Stimulated activated naive B cell treated with anti-CD40 and anti-IgM and Interleukin-4, amounts not matched to agents 10 μg/mL and 1 μg/mL and 100 μg/mL, for 72 hours (primary cell): ENCODE measurements at regions not wholly inside any gene's neighbourhood (a gene's known extent, or its start where the extent isn't known, plus 50 kb on each side); places are given as distances from the start of the nearest gene placed in this dataset.
A peak's percentile ranks its signal among the peaks of the same experiment; 100 is the strongest.

Experiments
- ATAC-seq, 2 donors: fragments of 150-1000 bp; cut with Tn5 transposase; replicated peaks; 2 replicates each; pipeline ENCODE4 v1.10.0; 2021; ENCODE audit warnings: moderate library complexity in 1 of 2
- DNase-seq: peaks from one replicate; pipeline ENCODE4 v3.0.0; 2021
- H3K27ac Mint-ChIP-seq: one replicate; pipeline ENCODE4 v1.8.0; 2022; ENCODE audit warnings: mild to moderate bottlenecking, mixed read lengths
- H3K27me3 Mint-ChIP-seq, 2 donors: one replicate each; pipeline ENCODE4 v1.8.0; 2022; ENCODE audit warnings: mixed read lengths in 2 of 2
- H3K36me3 Mint-ChIP-seq, 2 donors: one replicate each; pipeline ENCODE4 v1.8.0; 2022; ENCODE audit warnings: mixed read lengths in 2 of 2, mild to moderate bottlenecking in 1 of 2
- H3K4me1 Mint-ChIP-seq, 2 donors: one replicate each; pipeline ENCODE4 v1.8.0; 2022; ENCODE audit warnings: mixed read lengths in 2 of 2, mild to moderate bottlenecking in 1 of 2
- H3K4me3 Mint-ChIP-seq, 2 donors: one replicate each; pipeline ENCODE4 v1.8.0; 2022; ENCODE audit warnings: mild to moderate bottlenecking in 2 of 2, mixed read lengths in 2 of 2, moderate library complexity in 1 of 2
- H3K9me3 Mint-ChIP-seq, 2 donors: one replicate each; pipeline ENCODE4 v1.8.0; 2022; ENCODE audit warnings: mixed read lengths in 2 of 2, mild to moderate bottlenecking in 1 of 2

DNA sequence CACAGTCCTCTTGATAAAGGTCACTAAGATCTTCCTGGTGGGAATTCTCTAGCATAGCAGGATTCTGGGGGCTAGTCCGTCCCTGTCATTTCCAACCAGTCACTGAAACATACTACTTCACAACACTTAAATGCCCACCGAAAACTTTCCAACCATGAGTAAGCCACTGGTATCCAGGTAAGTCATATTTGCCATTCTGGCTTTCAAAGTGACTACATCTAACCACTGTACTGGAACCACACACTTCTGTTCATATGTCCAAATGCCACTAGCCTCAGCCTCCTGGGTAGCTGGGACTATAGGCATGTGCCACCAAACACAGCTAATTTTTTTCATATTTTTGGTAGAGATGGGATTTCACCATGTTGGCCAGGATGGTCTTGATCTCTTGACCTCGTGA is 64.3 kb upstream of the VANGL1 start:
- H3K27me3 Mint-ChIP-seq = peaks cover 0 to 6% of the 10 kb centered on the region in 2 donors
- ATAC-seq (peak; percentile 23 to 67), DNase-seq (no peak)
- no peak overlapping the region for H3K4me3 Mint-ChIP-seq
- peaks cover 20 to 21% of the 10 kb centered on the region in 2 donors for H3K9me3 Mint-ChIP-seq
- no peaks in the 10 kb centered on the region for H3K36me3 Mint-ChIP-seq
- no peaks in the 10 kb centered on the region for H3K4me1 Mint-ChIP-seq
- H3K27ac Mint-ChIP-seq = no peak overlapping the region

GRCh38 chr1:115575661-115576060 is 66.1 kb upstream of the VANGL1 start:
- Mint-ChIP-seq H3K27ac (no peak overlapping the region), H3K36me3 (no peaks in the 10 kb centered on the region), H3K27me3 (peaks cover 0 to 6% of the 10 kb centered on the region in 2 donors), H3K9me3 (peaks cover 20 to 22% of the 10 kb centered on the region in 2 donors), H3K4me3 (no peak overlapping the region), H3K4me1 (no peaks in the 10 kb centered on the region)
- DNase-seq (no peak), ATAC-seq (no peak)

- H3K4me1 Mint-ChIP-seq = no peaks in the 10 kb centered on the region
- DNase-seq (no peak), ATAC-seq (no peak)
- peaks cover 15 to 18% of the 10 kb centered on the region in 2 donors for H3K9me3 Mint-ChIP-seq
- H3K36me3 Mint-ChIP-seq = peaks cover 0 to 2% of the 10 kb centered on the region in 2 donors
- peaks cover 0 to 6% of the 10 kb centered on the region in 2 donors for H3K27me3 Mint-ChIP-seq
- H3K4me3 Mint-ChIP-seq = no peak overlapping the region
- H3K27ac Mint-ChIP-seq = no peak overlapping the region
Measured at GRCh38 chr1:115572710-115573109, 69.1 kb upstream of the VANGL1 start.

DNA sequence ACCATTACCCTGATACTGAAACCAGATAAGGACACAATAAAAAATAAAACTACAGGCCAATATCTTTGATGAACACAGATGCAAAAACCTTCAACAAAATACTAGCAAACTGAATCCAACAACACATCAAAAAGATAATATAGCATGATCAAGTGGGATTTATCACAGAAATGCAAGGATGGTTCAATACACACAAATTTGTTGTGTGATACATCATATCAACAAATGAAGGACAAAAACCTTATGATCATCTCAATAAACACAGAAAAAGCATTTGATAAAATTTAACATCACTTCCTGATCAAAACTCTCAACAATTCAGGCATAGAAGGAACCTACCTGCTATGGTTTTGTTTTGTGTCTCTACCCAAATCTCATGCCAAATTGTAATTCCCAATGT is 74.3 kb upstream of the VANGL1 start:
- ATAC-seq = no peak
- DNase-seq = no peak
- Mint-ChIP-seq H3K4me1 (no peaks in the 10 kb centered on the region), H3K4me3 (no peak overlapping the region), H3K27ac (no peak overlapping the region), H3K9me3 (peaks cover 10 to 17% of the 10 kb centered on the region in 2 donors), H3K36me3 (peaks cover 0 to 2% of the 10 kb centered on the region in 2 donors), H3K27me3 (peaks cover 12 to 20% of the 10 kb centered on the region in 2 donors)

- Mint-ChIP-seq H3K4me3 (no peak overlapping the region), H3K4me1 (no peaks in the 10 kb centered on the region), H3K9me3 (peaks cover 10 to 17% of the 10 kb centered on the region in 2 donors), H3K36me3 (peaks cover 0 to 2% of the 10 kb centered on the region in 2 donors), H3K27ac (no peak overlapping the region), H3K27me3 (peaks cover 14 to 24% of the 10 kb centered on the region in 2 donors)
- DNase-seq (no peak), ATAC-seq (no peak)
Measured at GRCh38 chr1:115565791-115566190, 76.0 kb upstream of the VANGL1 start.

GRCh38 chr1:115565353-115565752 is 76.4 kb upstream of the VANGL1 start:
- ATAC-seq (no peak), DNase-seq (no peak)
- Mint-ChIP-seq H3K27ac (no peak overlapping the region), H3K9me3 (peaks cover 10 to 17% of the 10 kb centered on the region in 2 donors), H3K4me1 (no peaks in the 10 kb centered on the region), H3K27me3 (peaks cover 14 to 24% of the 10 kb centered on the region in 2 donors), H3K4me3 (no peak overlapping the region), H3K36me3 (peaks cover 0 to 2% of the 10 kb centered on the region in 2 donors)

GRCh38 chr1:115564201-115564600 is 77.6 kb upstream of the VANGL1 start:
- no peaks in the 10 kb centered on the region for H3K4me1 Mint-ChIP-seq
- peaks cover 0 to 2% of the 10 kb centered on the region in 2 donors for H3K36me3 Mint-ChIP-seq
- no peak for ATAC-seq
- H3K4me3 Mint-ChIP-seq = no peak overlapping the region
- peaks cover 10 to 17% of the 10 kb centered on the region in 2 donors for H3K9me3 Mint-ChIP-seq
- H3K27me3 Mint-ChIP-seq = peaks cover 14 to 24% of the 10 kb centered on the region in 2 donors
- no peak for DNase-seq
- H3K27ac Mint-ChIP-seq = no peak overlapping the region

GRCh38 chr1:115560027-115560426 is 81.7 kb upstream of the VANGL1 start:
- H3K36me3 Mint-ChIP-seq = no peaks in the 10 kb centered on the region
- no peaks in the 10 kb centered on the region for H3K4me1 Mint-ChIP-seq
- DNase-seq (no peak), ATAC-seq (no peak)
- no peak overlapping the region for H3K4me3 Mint-ChIP-seq
- H3K9me3 Mint-ChIP-seq = peaks cover 3 to 4% of the 10 kb centered on the region in 2 donors
- H3K27me3 Mint-ChIP-seq = peaks cover 14 to 24% of the 10 kb centered on the region in 2 donors
- H3K27ac Mint-ChIP-seq = no peak overlapping the region

- no peak for ATAC-seq
- DNase-seq = no peak
- no peaks in the 10 kb centered on the region for H3K4me1 Mint-ChIP-seq
- peaks cover 10 to 12% of the 10 kb centered on the region in 2 donors for H3K27me3 Mint-ChIP-seq
- peaks cover 0 to 2% of the 10 kb centered on the region in 2 donors for H3K9me3 Mint-ChIP-seq
- no peak overlapping the region for H3K27ac Mint-ChIP-seq
- H3K4me3 Mint-ChIP-seq = no peak overlapping the region
- no peaks in the 10 kb centered on the region for H3K36me3 Mint-ChIP-seq
Measured at GRCh38 chr1:115558275-115558674, 83.5 kb upstream of the VANGL1 start.

DNA sequence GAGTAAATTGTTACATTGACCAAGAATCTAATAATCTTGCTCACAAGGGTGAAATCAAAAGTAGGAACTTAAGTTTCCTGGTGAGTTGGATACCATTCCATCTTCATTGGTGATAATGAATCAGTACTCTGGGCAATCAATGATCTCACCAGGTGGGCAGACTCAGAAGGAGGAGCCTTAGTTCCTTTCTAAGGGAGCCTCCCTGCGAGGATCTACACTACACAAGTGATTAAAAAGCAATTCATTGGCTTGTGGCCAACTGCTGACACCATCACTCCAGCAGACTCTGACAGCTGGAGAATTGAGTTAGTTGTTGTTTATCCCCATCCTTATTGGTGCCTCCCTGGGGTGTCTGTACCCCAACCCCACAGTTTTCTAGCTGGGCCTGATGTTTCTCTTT is 84.1 kb upstream of the VANGL1 start:
- ATAC-seq (no peak), DNase-seq (no peak)
- Mint-ChIP-seq H3K4me1 (no peaks in the 10 kb centered on the region), H3K27ac (no peak overlapping the region), H3K9me3 (peaks cover 0 to under 1% of the 10 kb centered on the region in 2 donors), H3K27me3 (peaks cover 5 to 6% of the 10 kb centered on the region in 2 donors), H3K36me3 (no peaks in the 10 kb centered on the region), H3K4me3 (no peak overlapping the region)

DNA sequence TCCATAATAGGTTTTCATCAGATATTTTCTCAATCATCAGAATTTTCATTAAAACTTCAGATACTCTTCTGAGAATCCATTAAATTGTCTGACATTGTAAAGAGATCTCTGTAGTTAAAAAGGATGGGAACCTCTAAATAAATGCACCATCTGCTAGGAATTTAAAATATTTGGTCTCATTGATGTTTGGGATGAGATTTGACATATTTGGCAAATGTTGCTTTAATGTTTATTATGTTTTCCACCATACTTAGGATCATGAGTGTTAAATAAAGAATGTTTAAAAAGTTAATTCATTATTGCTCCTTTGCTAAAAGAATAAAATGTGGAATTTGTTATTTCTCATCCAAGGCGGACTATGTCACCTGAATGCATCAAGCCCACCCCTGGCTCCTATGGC is 85.5 kb upstream of the VANGL1 start:
- no peak for DNase-seq
- Mint-ChIP-seq H3K27me3 (peaks cover 0 to 11% of the 10 kb centered on the region in 2 donors), H3K4me1 (no peaks in the 10 kb centered on the region), H3K27ac (no peak overlapping the region), H3K4me3 (no peak overlapping the region), H3K9me3 (peaks cover 0 to 1% of the 10 kb centered on the region in 2 donors), H3K36me3 (no peaks in the 10 kb centered on the region)
- no peak for ATAC-seq

DNA sequence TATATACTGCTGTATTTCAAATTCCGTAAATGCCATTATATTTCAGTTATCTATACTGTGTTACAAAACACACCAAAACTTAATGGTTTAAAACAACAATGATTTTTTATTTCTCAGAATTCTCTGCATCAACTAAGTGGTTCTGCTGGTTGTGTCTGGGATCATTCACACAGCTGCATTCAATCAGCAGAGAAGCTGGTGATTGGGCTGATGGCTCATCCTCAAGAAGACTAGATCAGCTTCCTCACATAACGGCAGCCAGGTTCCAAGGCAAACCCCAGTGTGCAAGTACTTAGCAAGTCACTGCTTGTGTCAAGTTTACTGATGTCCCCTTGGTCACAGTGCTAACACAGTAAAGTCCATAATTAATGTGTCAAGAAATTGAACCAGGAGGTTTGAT is 86.3 kb upstream of the VANGL1 start:
- Mint-ChIP-seq H3K4me1 (no peaks in the 10 kb centered on the region), H3K36me3 (no peaks in the 10 kb centered on the region), H3K4me3 (no peak overlapping the region), H3K27me3 (peaks cover 0 to 11% of the 10 kb centered on the region in 2 donors), H3K9me3 (peaks cover 2 to 5% of the 10 kb centered on the region in 2 donors), H3K27ac (no peak overlapping the region)
- ATAC-seq = no peak
- no peak for DNase-seq

DNA sequence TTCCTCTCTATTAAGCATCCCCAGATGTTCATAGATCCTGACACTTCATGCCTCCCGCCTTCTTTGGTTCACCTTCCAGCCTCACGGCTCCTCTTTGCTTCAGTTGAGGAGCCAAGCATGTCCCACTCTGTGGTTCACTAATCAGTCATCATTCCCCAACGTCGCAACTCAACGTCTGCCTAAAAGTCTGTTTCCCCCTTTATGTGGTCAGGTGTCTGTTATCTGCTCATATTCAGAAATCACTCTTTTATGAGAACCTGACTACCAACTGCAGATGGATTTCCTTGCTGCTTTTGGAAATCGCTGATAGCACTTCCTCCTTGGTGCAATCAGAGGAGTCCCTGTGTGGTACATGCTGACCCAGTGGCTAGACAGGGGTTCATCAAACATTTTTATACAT is 94.1 kb upstream of the VANGL1 start:
- H3K4me1 Mint-ChIP-seq = no peaks in the 10 kb centered on the region
- no peak overlapping the region for H3K27ac Mint-ChIP-seq
- H3K27me3 Mint-ChIP-seq = peaks cover 6 to 11% of the 10 kb centered on the region in 2 donors
- H3K4me3 Mint-ChIP-seq = no peak overlapping the region
- no peaks in the 10 kb centered on the region for H3K36me3 Mint-ChIP-seq
- H3K9me3 Mint-ChIP-seq = peaks cover 4 to 7% of the 10 kb centered on the region in 2 donors
- ATAC-seq (no peak), DNase-seq (no peak)

GRCh38 chr1:115546846-115547245 is 94.9 kb upstream of the VANGL1 start:
- Mint-ChIP-seq H3K27ac (no peak overlapping the region), H3K9me3 (peaks cover 4 to 7% of the 10 kb centered on the region in 2 donors), H3K4me3 (no peak overlapping the region), H3K27me3 (peaks cover 4 to 6% of the 10 kb centered on the region in 2 donors), H3K36me3 (no peaks in the 10 kb centered on the region), H3K4me1 (no peaks in the 10 kb centered on the region)
- no peak for ATAC-seq
- no peak for DNase-seq

DNA sequence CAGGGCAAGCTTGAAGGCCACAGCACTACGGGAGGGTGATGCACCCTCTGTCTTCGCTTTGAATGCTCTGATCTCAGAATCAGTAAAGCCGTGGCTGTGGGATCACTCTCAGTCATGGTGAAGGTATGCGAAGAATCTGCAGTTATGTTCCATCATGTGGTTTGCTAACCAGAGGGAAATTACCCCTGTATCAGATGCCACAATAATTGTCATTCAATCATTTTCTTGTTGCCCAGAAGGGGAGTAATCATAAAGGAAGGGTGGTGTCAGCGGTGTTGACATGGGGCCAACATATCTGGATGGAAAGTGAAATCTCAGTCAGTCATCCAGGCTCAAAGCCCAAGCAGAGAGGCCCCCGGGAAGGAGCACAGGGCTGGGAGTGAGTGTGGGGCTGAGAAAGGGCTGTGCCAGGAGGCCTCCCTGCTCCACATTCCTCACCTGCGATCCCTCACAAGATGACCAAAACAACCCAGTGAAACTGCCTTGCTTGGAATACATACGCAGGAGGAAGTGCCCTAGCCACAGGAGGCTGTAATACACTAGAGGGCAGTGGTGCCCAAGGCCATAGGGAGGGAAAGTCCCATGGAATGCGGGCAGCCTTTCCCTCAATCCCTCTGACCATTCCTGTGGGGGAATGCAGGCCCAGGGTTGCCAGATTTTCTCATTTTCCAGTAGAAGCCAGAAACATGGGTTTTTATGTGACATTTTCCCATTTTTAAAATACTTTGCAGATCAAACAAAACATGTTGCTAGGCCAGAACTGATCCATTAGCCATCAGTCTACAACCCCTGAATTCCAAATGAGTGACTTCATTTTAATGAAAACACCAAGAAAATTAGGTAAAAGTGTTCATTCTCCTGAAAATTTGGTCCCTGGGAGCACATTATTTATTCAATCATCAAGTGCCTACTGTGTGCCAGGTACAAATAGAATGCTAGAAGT is 95.7 kb upstream of the VANGL1 start:
- ATAC-seq (no peak), DNase-seq (no peak)
- no peak overlapping the region for H3K4me3 Mint-ChIP-seq
- peaks cover 0 to 6% of the 10 kb centered on the region in 2 donors for H3K27me3 Mint-ChIP-seq
- no peak overlapping the region for H3K27ac Mint-ChIP-seq
- no peaks in the 10 kb centered on the region for H3K36me3 Mint-ChIP-seq
- H3K4me1 Mint-ChIP-seq = no peaks in the 10 kb centered on the region
- H3K9me3 Mint-ChIP-seq = peaks cover 3 to 7% of the 10 kb centered on the region in 2 donors
